Osteocyte (in vitro differentiated cells): ENCODE measurements at regions not wholly inside any gene's neighbourhood (a gene's known extent, or its start where the extent isn't known, plus 50 kb on each side); places are given as distances from the start of the nearest gene placed in this dataset.

ENCODE experiments used
- DNase-seq: peaks from one replicate; pipeline ENCODE4 v3.0.0; 2021; ENCODE audit warnings: mixed read lengths; ENCODE audit not compliant: unreplicated experiment; ENCODE audit errors: extremely low spot score
- H3K27ac Mint-ChIP-seq: one replicate; pipeline ENCODE4 v1.8.0; 2021; ENCODE audit warnings: mild to moderate bottlenecking, mixed read lengths; ENCODE audit not compliant: unreplicated experiment
- H3K27me3 Mint-ChIP-seq: one replicate; pipeline ENCODE4 v1.8.0; 2021; ENCODE audit warnings: mixed read lengths; ENCODE audit not compliant: unreplicated experiment
- H3K36me3 Mint-ChIP-seq: one replicate; pipeline ENCODE4 v1.8.0; 2021; ENCODE audit warnings: mixed read lengths; ENCODE audit not compliant: unreplicated experiment
- H3K4me1 Mint-ChIP-seq: one replicate; pipeline ENCODE4 v1.8.0; 2021; ENCODE audit warnings: mixed read lengths; ENCODE audit not compliant: unreplicated experiment
- H3K4me3 Mint-ChIP-seq: one replicate; pipeline ENCODE4 v1.8.0; 2021; ENCODE audit warnings: mild to moderate bottlenecking, moderate library complexity, mixed read lengths; ENCODE audit not compliant: unreplicated experiment
- H3K9me3 Mint-ChIP-seq: one replicate; pipeline ENCODE4 v1.8.0; 2021; ENCODE audit warnings: mixed read lengths; ENCODE audit not compliant: unreplicated experiment
- CTCF ChIP-seq: fragments of 200-600 bp; sonication (generic); IDR thresholded peaks from 2 replicates; pipeline ENCODE4 v1.5.0; 2021; ENCODE audit warnings: antibody characterized with exemption, mild to moderate bottlenecking, moderate library complexity

DNA sequence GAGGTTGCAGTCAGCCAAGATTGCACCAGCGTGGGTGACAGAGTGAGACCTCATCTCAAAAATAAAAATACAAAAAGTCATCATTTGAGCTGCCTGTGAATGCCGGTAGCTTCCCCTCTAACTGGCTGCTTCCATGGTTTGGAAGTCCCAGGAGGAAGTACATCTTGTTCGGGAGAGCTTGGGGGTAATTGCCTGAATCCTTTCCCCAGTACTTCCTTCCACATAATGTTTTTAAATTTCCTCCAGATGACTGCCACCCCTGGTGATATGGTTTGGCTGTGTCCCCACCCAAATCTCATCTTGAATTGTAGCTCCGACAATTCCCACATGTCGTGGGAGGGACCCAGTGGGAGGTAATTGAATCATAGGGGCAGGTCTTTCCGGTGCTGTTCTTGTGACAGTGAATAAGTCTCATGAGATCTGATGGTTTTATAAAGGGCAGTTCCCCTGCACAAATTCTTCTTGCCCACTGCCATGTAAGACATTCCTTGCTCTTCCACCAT, 87.2 kb downstream of the SPRING1 start:
- Mint-ChIP-seq H3K4me1 (peaks cover 19% of the 10 kb centered on the region), H3K4me3 (no peak overlapping the region), H3K9me3 (no peaks in the 10 kb centered on the region), H3K27ac (no peak overlapping the region), H3K27me3 (peaks cover 11% of the 10 kb centered on the region), H3K36me3 (no peaks in the 10 kb centered on the region)
- no peak for DNase-seq
- no peak for TF ChIP-seq CTCF

DNA sequence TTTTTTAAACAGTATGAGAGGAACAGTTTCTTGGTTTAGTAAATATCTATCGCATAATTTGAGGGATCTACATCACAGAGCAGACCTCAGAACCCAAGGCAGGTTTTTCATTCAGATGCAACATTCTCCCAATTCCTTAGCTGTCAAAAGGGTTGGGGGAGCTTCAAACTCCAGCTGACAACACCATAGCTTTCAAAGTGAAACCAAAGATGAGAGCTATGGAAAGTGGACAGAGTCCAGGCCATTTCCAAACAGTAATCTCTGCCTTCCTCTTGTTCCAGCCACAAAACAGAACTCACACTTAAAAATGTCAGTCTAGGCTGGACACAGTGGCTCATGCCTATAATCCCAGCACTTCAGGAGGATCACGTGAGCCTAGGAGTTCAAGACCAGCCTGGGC, 87.8 kb downstream of the SPRING1 start:
- H3K36me3 Mint-ChIP-seq = no peaks in the 10 kb centered on the region
- DNase-seq = no peak
- no peak overlapping the region for H3K27ac Mint-ChIP-seq
- peaks cover 14% of the 10 kb centered on the region for H3K27me3 Mint-ChIP-seq
- no peak overlapping the region for H3K4me3 Mint-ChIP-seq
- peaks cover 19% of the 10 kb centered on the region for H3K4me1 Mint-ChIP-seq
- TF ChIP-seq CTCF = no peak
- peaks cover under 1% of the 10 kb centered on the region for H3K9me3 Mint-ChIP-seq

- no peak for TF ChIP-seq CTCF
- Mint-ChIP-seq H3K27ac (no peak overlapping the region), H3K27me3 (peaks cover 16% of the 10 kb centered on the region), H3K4me3 (no peak overlapping the region), H3K9me3 (peaks cover 4% of the 10 kb centered on the region), H3K4me1 (peaks cover 15% of the 10 kb centered on the region), H3K36me3 (no peaks in the 10 kb centered on the region)
- no peak for DNase-seq
Measured at GRCh38 chr12:116647813-116648212, 88.6 kb downstream of the MAP1LC3B2 start.

GRCh38 chr12:116646901-116647300, 87.7 kb downstream of the MAP1LC3B2 start:
- Mint-ChIP-seq H3K27me3 (peaks cover 18% of the 10 kb centered on the region), H3K36me3 (no peaks in the 10 kb centered on the region), H3K9me3 (peaks cover 4% of the 10 kb centered on the region), H3K27ac (no peak overlapping the region), H3K4me3 (no peak overlapping the region), H3K4me1 (peaks cover 15% of the 10 kb centered on the region)
- no peak for DNase-seq
- TF ChIP-seq CTCF = no peak

DNA sequence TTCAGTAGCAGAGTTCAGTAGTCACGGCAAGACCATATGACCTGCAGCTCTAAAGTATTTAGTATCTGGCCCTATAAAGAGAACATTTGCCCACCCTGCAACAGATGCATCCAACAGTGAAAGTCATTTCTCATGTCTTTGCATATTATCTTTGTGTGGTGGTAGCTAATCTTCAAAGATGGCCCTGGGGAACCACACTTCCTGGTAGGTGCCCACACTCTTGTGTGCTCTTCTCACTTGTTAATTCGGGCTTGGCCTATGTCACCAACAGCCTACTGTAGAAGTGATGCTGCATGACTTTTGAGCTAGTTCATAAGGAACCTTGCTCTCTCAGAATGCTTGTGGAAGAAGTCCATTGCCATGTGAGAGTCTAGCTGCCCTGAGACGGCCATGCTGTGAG, 85.6 kb downstream of the MAP1LC3B2 start:
- no peaks in the 10 kb centered on the region for H3K36me3 Mint-ChIP-seq
- H3K4me3 Mint-ChIP-seq = no peak overlapping the region

More for the DNA sequence above, 85.6 kb downstream of the MAP1LC3B2 start:
- peaks cover 20% of the 10 kb centered on the region for H3K27me3 Mint-ChIP-seq
- no peak for DNase-seq
- no peak overlapping the region for H3K27ac Mint-ChIP-seq
- H3K9me3 Mint-ChIP-seq = peaks cover 4% of the 10 kb centered on the region
- H3K4me1 Mint-ChIP-seq = no peaks in the 10 kb centered on the region
- TF ChIP-seq CTCF = no peak
